Colonic mucosa (tissue), 4 donors: ENCODE measurements at regions not wholly inside any gene's neighbourhood (a gene's known extent, or its start where the extent isn't known, plus 50 kb on each side); places are given as distances from the start of the nearest gene placed in this dataset.

Experiments
- DNase-seq: peaks from one replicate; pipeline ENCODE4 v3.0.0-alpha.2; 2020
- H3K27ac ChIP-seq: fragments of 200-600 bp; one replicate; pipeline ENCODE4 v1.8.0; 2021
- H3K27me3 ChIP-seq: fragments of 200-600 bp; one replicate; pipeline ENCODE4 v1.8.0; 2021
- H3K36me3 ChIP-seq: fragments of 200-600 bp; one replicate; pipeline ENCODE4 v1.8.0; 2021
- H3K4me1 ChIP-seq: fragments of 200-600 bp; one replicate; pipeline ENCODE4 v1.8.0; 2021; ENCODE audit warnings: mild to moderate bottlenecking
- H3K4me3 ChIP-seq: fragments of 200-600 bp; one replicate; pipeline ENCODE4 v1.8.0; 2021
- H3K9ac ChIP-seq, 2 donors: one replicate each; pipeline ENCODE4 v1.7.0; 2013; ENCODE audit warnings: control low read depth in 2 of 2, low read depth in 2 of 2, low read length in 2 of 2
- H3K9me3 ChIP-seq: fragments of 200-600 bp; one replicate; pipeline ENCODE4 v1.8.0; 2021
- CTCF ChIP-seq: fragments of 200-600 bp; IDR thresholded peaks from one replicate; pipeline ENCODE4 v1.8.0; 2022; ENCODE audit warnings: antibody characterized with exemption, mild to moderate bottlenecking
- intact Hi-C: fragments of 100-400 bp; cut with DNase I; formaldehyde crosslinking; loops from one replicate; pipeline ENCODE4 v1.14.1; 2022
- donor health status: healthy.
- donor health status: DM: no; HTN: no; CAD: no.
- donor health status: DM: no; HTN: no; CAD: no.

- Histone ChIP-seq H3K36me3 (no peaks in the 10 kb centered on the region), H3K27ac (no peak overlapping the region), H3K4me1 (no peaks in the 10 kb centered on the region), H3K4me3 (no peak overlapping the region), H3K9me3 (no peaks in the 10 kb centered on the region), H3K27me3 (no peaks in the 10 kb centered on the region), H3K9ac (no peak overlapping the region)
- no peak for TF ChIP-seq CTCF
- DNase-seq, result peak; percentile 31
- intact Hi-C loops, result loop anchor here (10.0 kb wide), 1 partner anchor 143 kb away; no protein-coding TSS in a partner anchor
These were observed 485.6 kb downstream of the ZSWIM6 start for GRCh38 chr5:61817472-61818326.

GRCh38 chr5:61820836-61821235 is 485.2 kb upstream of the KIF2A start:
- TF ChIP-seq CTCF, result no peak
- intact Hi-C loops, result no loop called here
- DNase-seq, result no peak
- Histone ChIP-seq H3K4me3 (no peak overlapping the region), H3K4me1 (no peaks in the 10 kb centered on the region), H3K9ac (no peak overlapping the region), H3K27me3 (no peaks in the 10 kb centered on the region), H3K36me3 (no peaks in the 10 kb centered on the region), H3K9me3 (no peaks in the 10 kb centered on the region), H3K27ac (no peak overlapping the region)

- Histone ChIP-seq H3K4me1 (no peaks in the 10 kb centered on the region), H3K27ac (no peak overlapping the region), H3K4me3 (no peak overlapping the region), H3K36me3 (no peaks in the 10 kb centered on the region), H3K27me3 (no peaks in the 10 kb centered on the region), H3K9ac (no peak overlapping the region), H3K9me3 (no peaks in the 10 kb centered on the region)
- intact Hi-C loops, result no loop called here
- no peak for TF ChIP-seq CTCF
- DNase-seq, result no peak
These were observed 484.4 kb upstream of the KIF2A start for GRCh38 chr5:61821561-61821960.

GRCh38 chr5:61822584-61822983 is 483.4 kb upstream of the KIF2A start:
- Histone ChIP-seq H3K9ac (no peak overlapping the region), H3K9me3 (no peaks in the 10 kb centered on the region), H3K27ac (no peak overlapping the region), H3K27me3 (no peaks in the 10 kb centered on the region), H3K36me3 (no peaks in the 10 kb centered on the region), H3K4me3 (no peak overlapping the region), H3K4me1 (no peaks in the 10 kb centered on the region)
- TF ChIP-seq CTCF, result no peak
- intact Hi-C loops, result no loop called here
- DNase-seq, result no peak

- Histone ChIP-seq H3K9me3 (no peaks in the 10 kb centered on the region), H3K4me1 (no peaks in the 10 kb centered on the region), H3K9ac (no peak overlapping the region), H3K27ac (no peak overlapping the region), H3K27me3 (no peaks in the 10 kb centered on the region), H3K36me3 (no peaks in the 10 kb centered on the region), H3K4me3 (no peak overlapping the region)
- no peak for TF ChIP-seq CTCF
- intact Hi-C loops, result no loop called here
- DNase-seq, result no peak
These were observed 482.9 kb upstream of the KIF2A start for GRCh38 chr5:61823065-61823464.
